ENCODE measurements at regions not wholly inside any gene's neighbourhood (a gene's known extent, or its start where the extent isn't known, plus 50 kb on each side); places are given as distances from the start of the nearest gene placed in this dataset.

DNA sequence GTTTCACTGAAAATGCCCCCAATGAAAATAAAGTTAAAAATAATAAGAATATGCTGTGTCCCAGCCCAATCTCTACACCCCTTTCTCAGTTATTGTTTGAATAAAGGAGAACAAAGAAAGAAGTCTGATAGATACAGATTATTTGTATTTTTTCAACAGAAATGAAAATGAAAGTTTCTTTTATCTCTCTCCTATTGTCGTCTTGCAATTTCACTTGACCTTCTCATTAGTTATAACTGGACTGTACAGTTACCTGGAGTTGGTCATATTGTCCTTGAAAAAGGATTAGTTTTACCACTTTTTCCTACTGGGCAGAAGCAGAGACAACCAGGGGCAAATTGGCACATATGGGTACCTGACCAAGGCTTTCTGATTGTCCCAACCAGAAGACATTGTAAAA, 440.0 kb downstream of the PDCD6IP start:
- TF ChIP-seq POLR2A (IDR thresholded peaks at IDR 0.05): no peak
- TF ChIP-seq, protein P1, sequence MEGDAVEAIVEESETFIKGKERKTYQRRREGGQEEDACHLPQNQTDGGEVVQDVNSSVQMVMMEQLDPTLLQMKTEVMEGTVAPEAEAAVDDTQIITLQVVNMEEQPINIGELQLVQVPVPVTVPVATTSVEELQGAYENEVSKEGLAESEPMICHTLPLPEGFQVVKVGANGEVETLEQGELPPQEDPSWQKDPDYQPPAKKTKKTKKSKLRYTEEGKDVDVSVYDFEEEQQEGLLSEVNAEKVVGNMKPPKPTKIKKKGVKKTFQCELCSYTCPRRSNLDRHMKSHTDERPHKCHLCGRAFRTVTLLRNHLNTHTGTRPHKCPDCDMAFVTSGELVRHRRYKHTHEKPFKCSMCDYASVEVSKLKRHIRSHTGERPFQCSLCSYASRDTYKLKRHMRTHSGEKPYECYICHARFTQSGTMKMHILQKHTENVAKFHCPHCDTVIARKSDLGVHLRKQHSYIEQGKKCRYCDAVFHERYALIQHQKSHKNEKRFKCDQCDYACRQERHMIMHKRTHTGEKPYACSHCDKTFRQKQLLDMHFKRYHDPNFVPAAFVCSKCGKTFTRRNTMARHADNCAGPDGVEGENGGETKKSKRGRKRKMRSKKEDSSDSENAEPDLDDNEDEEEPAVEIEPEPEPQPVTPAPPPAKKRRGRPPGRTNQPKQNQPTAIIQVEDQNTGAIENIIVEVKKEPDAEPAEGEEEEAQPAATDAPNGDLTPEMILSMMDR (IDR thresholded peaks at IDR 0.05): no peak
